Lower lobe of right lung (tissue), 2 donors: ENCODE measurements at regions not wholly inside any gene's neighbourhood (a gene's known extent, or its start where the extent isn't known, plus 50 kb on each side); places are given as distances from the start of the nearest gene placed in this dataset.
A peak's percentile ranks its signal among the peaks of the same experiment; 100 is the strongest.
"Not testable (repeated sequence)": the region's sequence is repeated elsewhere in the genome, so short reads cannot be mapped to it uniquely, and the experiment has no call there.

Experiments
- ATAC-seq, 2 donors: fragments of 200-7000 bp; cut with Tn5 transposase; one replicate each; pipeline ENCODE4 v1.9.1; 2020 to 2022; ENCODE audit warnings: mild to moderate bottlenecking in 2 of 2, moderate library complexity in 2 of 2
- DNase-seq: peaks from one replicate; pipeline ENCODE4 v3.0.0-alpha.2; 2020
- H3K27ac ChIP-seq: fragments of 200-600 bp; one replicate; pipeline ENCODE4 v1.8.0; 2022
- H3K27me3 ChIP-seq: fragments of 200-600 bp; one replicate; pipeline ENCODE4 v1.8.0; 2022; ENCODE audit warnings: low read depth
- H3K36me3 ChIP-seq: fragments of 200-600 bp; one replicate; pipeline ENCODE4 v1.8.0; 2022; ENCODE audit warnings: mild to moderate bottlenecking
- H3K4me1 ChIP-seq: fragments of 200-600 bp; one replicate; pipeline ENCODE4 v1.8.0; 2022
- H3K4me3 ChIP-seq: fragments of 200-600 bp; one replicate; pipeline ENCODE4 v1.8.0; 2022; ENCODE audit warnings: mild to moderate bottlenecking
- H3K9me3 ChIP-seq: fragments of 200-600 bp; one replicate; pipeline ENCODE4 v1.8.0; 2022
- CTCF ChIP-seq: fragments of 200-600 bp; IDR thresholded peaks from one replicate; pipeline ENCODE4 v1.8.0; 2022; ENCODE audit warnings: antibody characterized with exemption, mild to moderate bottlenecking
- intact Hi-C: fragments of 100-400 bp; cut with DNase I; formaldehyde crosslinking; loops from one replicate; pipeline ENCODE4 v1.11.0; 2022
- donor health status: DM: no; HTN: yes; CAD: no; lungs with severe emphysema.

- no peaks in the 10 kb centered on the region for H3K4me1 ChIP-seq
- no peaks in the 10 kb centered on the region for H3K27me3 ChIP-seq
- no peak overlapping the region for H3K27ac ChIP-seq
- H3K4me3 ChIP-seq: no peak overlapping the region
- H3K9me3 ChIP-seq: peaks cover 6% of the 10 kb centered on the region
- intact Hi-C loops: no loop called here
- DNase-seq: no peak
- ATAC-seq: no peak
- no peaks in the 10 kb centered on the region for H3K36me3 ChIP-seq
- no peak for TF ChIP-seq CTCF
Observed at GRCh38 chr16:65574326-65574966, 452.6 kb upstream of the CDH11 start.

GRCh38 chr16:65572156-65572555 lies 450.3 kb upstream of the CDH11 start:
- DNase-seq (no peak), ATAC-seq (no peak)
- Histone ChIP-seq H3K4me3 (no peak overlapping the region), H3K9me3 (peaks cover 6% of the 10 kb centered on the region), H3K36me3 (no peaks in the 10 kb centered on the region), H3K4me1 (no peaks in the 10 kb centered on the region), H3K27ac (no peak overlapping the region), H3K27me3 (no peaks in the 10 kb centered on the region)
- intact Hi-C loops: no loop called here
- no peak for TF ChIP-seq CTCF

- H3K27me3 ChIP-seq: no peaks in the 10 kb centered on the region
- H3K36me3 ChIP-seq: no peaks in the 10 kb centered on the region
- no peak for TF ChIP-seq CTCF
- peaks cover 6% of the 10 kb centered on the region for H3K9me3 ChIP-seq
- H3K27ac ChIP-seq: no peak overlapping the region
- H3K4me3 ChIP-seq: no peak overlapping the region
- no peak for ATAC-seq
- DNase-seq: no peak
- no peaks in the 10 kb centered on the region for H3K4me1 ChIP-seq
- intact Hi-C loops: no loop called here
Observed at GRCh38 chr16:65570261-65570660, 448.4 kb upstream of the CDH11 start.

- no peak for TF ChIP-seq CTCF
- H3K4me3 ChIP-seq: no peak overlapping the region
- no peak overlapping the region for H3K27ac ChIP-seq
- no peak for ATAC-seq
- no peaks in the 10 kb centered on the region for H3K4me1 ChIP-seq
- intact Hi-C loops: no loop called here
- no peaks in the 10 kb centered on the region for H3K36me3 ChIP-seq
- H3K9me3 ChIP-seq: peaks cover 14% of the 10 kb centered on the region
- H3K27me3 ChIP-seq: no peaks in the 10 kb centered on the region
- DNase-seq: no peak
Observed at GRCh38 chr16:65559846-65560245, 438.0 kb upstream of the CDH11 start.

- H3K36me3 ChIP-seq, H3K4me3 ChIP-seq, H3K9me3 ChIP-seq, H3K27me3 ChIP-seq, intact Hi-C loops, DNase-seq, H3K27ac ChIP-seq, ATAC-seq: not testable (repeated sequence)
- peaks cover 10% of the 10 kb centered on the region for H3K4me1 ChIP-seq
Observed at GRCh38 chr16:65549689-65550088, 427.8 kb upstream of the CDH11 start.

GRCh38 chr16:65548470-65548869 lies 426.6 kb upstream of the CDH11 start:
- Histone ChIP-seq H3K9me3 (no peaks in the 10 kb centered on the region), H3K36me3 (no peaks in the 10 kb centered on the region), H3K4me1 (peaks cover 10% of the 10 kb centered on the region), H3K27ac (peak overlapping the region; percentile 6), H3K27me3 (no peaks in the 10 kb centered on the region), H3K4me3 (no peak overlapping the region)
- no peak for ATAC-seq
- intact Hi-C loops: no loop called here
- DNase-seq: no peak
- no peak for TF ChIP-seq CTCF
